GM23338 (cell line): ENCODE measurements at regions not wholly inside any gene's neighbourhood (a gene's known extent, or its start where the extent isn't known, plus 50 kb on each side); places are given as distances from the start of the nearest gene placed in this dataset.

Experiments
- ATAC-seq: fragments of 200-7000 bp; cut with Tn5 transposase; 3 replicates; pipeline ENCODE4 v1.9.1; 2020
- DNase-seq: peaks from one replicate; pipeline ENCODE4 v3.0.0-alpha.2; 2015; ENCODE audit warnings: low spot score
- H2AFZ ChIP-seq: fragments of 200-600 bp; sonication (generic); 2 replicates; pipeline ENCODE4 v1.8.0; 2016; ENCODE audit warnings: antibody characterized with exemption, mild to moderate bottlenecking, moderate library complexity
- H3F3A ChIP-seq: fragments of 200-600 bp; sonication (generic); replicated peaks from 2 replicates; pipeline ENCODE4 v1.8.0; 2017; ENCODE audit warnings: antibody characterized with exemption, mixed run types, low read depth
- H3K27ac ChIP-seq: fragments of 200-600 bp; sonication (generic); 2 replicates; pipeline ENCODE4 v1.6.1; 2016; ENCODE audit warnings: low read depth
- H3K27me3 ChIP-seq: fragments of 200-600 bp; sonication (generic); 2 replicates; pipeline ENCODE4 v1.8.0; 2016; ENCODE audit warnings: mild to moderate bottlenecking, mixed run types, moderate library complexity; ENCODE audit not compliant: insufficient read depth
- H3K36me3 ChIP-seq: fragments of 200-600 bp; sonication (generic); 2 replicates; pipeline ENCODE4 v1.8.0; 2016; ENCODE audit warnings: mild to moderate bottlenecking; ENCODE audit not compliant: insufficient read depth
- H3K4me1 ChIP-seq: fragments of 200-600 bp; sonication (generic); 2 replicates; pipeline ENCODE4 v1.8.0; 2016; ENCODE audit warnings: mild to moderate bottlenecking, moderate library complexity; ENCODE audit not compliant: insufficient read depth
- H3K4me2 ChIP-seq: fragments of 200-600 bp; sonication (generic); 2 replicates; pipeline ENCODE4 v1.7.1; 2017; ENCODE audit warnings: mixed run types
- H3K4me3 ChIP-seq: fragments of 200-600 bp; sonication (generic); 2 replicates; pipeline ENCODE4 v1.6.1; 2016; ENCODE audit warnings: mixed run types
- H3K79me2 ChIP-seq: fragments of 200-600 bp; sonication (generic); replicated peaks from 2 replicates; pipeline ENCODE4 v1.8.0; 2017; ENCODE audit warnings: mild to moderate bottlenecking; ENCODE audit not compliant: insufficient read depth
- H3K9me2 ChIP-seq: fragments of 200-600 bp; sonication (generic); 2 replicates; pipeline ENCODE4 v1.8.0; 2017; ENCODE audit not compliant: insufficient read depth
- H4K20me1 ChIP-seq: fragments of 200-600 bp; sonication (generic); replicated peaks from 2 replicates; pipeline ENCODE4 v1.8.0; 2017; ENCODE audit warnings: mild to moderate bottlenecking; ENCODE audit not compliant: insufficient read depth
- H3K27ac Mint-ChIP-seq: 2 replicates; pipeline ENCODE4 v1.8.0; 2020; ENCODE audit warnings: inconsistent platforms, mild to moderate bottlenecking, moderate library complexity, mixed read lengths
- H3K27me3 Mint-ChIP-seq: 3 replicates; pipeline ENCODE4 v1.8.0; 2022; ENCODE audit warnings: low read depth, mild to moderate bottlenecking, moderate library complexity, mixed read lengths, inconsistent platforms; ENCODE audit not compliant: insufficient read depth, poor library complexity
- H3K36me3 Mint-ChIP-seq: 3 replicates; pipeline ENCODE4 v1.8.0; 2021; ENCODE audit warnings: low read depth, mild to moderate bottlenecking, inconsistent platforms, moderate library complexity, mixed read lengths
- H3K4me1 Mint-ChIP-seq: 3 replicates; pipeline ENCODE4 v1.8.0; 2020; ENCODE audit warnings: mild to moderate bottlenecking, inconsistent platforms, mixed read lengths
- H3K4me3 Mint-ChIP-seq: 3 replicates; pipeline ENCODE4 v1.8.0; 2021; ENCODE audit warnings: moderate library complexity, mild to moderate bottlenecking, inconsistent platforms, mixed read lengths
- H3K9me3 Mint-ChIP-seq: 3 replicates; pipeline ENCODE4 v1.8.0; 2020; ENCODE audit warnings: moderate library complexity, mild to moderate bottlenecking, inconsistent platforms, mixed read lengths
- ETS1 ChIP-seq: IDR thresholded peaks from 2 replicates; pipeline ENCODE4 v1.6.1; 2016; ENCODE audit warnings: antibody characterized with exemption
- EZH2 ChIP-seq: fragments of 200-600 bp; sonication (generic); IDR thresholded peaks from one replicate; pipeline ENCODE4 v1.8.0; 2017; ENCODE audit warnings: antibody characterized with exemption, mild to moderate bottlenecking, low read depth; ENCODE audit not compliant: unreplicated experiment
- EZH2phosphoT487 ChIP-seq: fragments of 200-600 bp; sonication (generic); IDR thresholded peaks from one replicate; pipeline ENCODE4 v1.8.1; 2018; ENCODE audit warnings: antibody characterized with exemption; ENCODE audit not compliant: unreplicated experiment
- NANOG ChIP-seq: IDR thresholded peaks from 2 replicates; pipeline ENCODE4 v1.6.1; 2016; ENCODE audit warnings: antibody characterized with exemption, borderline replicate concordance
- POLR2AphosphoS5 ChIP-seq: IDR thresholded peaks from 2 replicates; pipeline ENCODE4 v1.6.1; 2016; ENCODE audit warnings: antibody characterized with exemption, low read depth
- REST ChIP-seq: IDR thresholded peaks from one replicate; pipeline ENCODE4 v1.6.1; 2018; ENCODE audit warnings: antibody characterized with exemption; ENCODE audit not compliant: unreplicated experiment
- ZNF114 ChIP-seq: fragments of 250-450 bp; sonication (Bioruptor Pico); IDR thresholded peaks from 2 replicates; pipeline ENCODE4 v1.5.0; 2020; ENCODE audit warnings: mild to moderate bottlenecking, moderate library complexity
- ZNF331 ChIP-seq: fragments of 250-450 bp; sonication (Bioruptor Pico); IDR thresholded peaks from 2 replicates; pipeline ENCODE4 v1.5.0; 2020; ENCODE audit warnings: low read depth, mild to moderate bottlenecking, moderate library complexity
- ZNF462 ChIP-seq: fragments of 250-450 bp; sonication (Bioruptor Pico); IDR thresholded peaks from 2 replicates; pipeline ENCODE4 v1.5.0; 2020; ENCODE audit warnings: mild to moderate bottlenecking, moderate library complexity

- TF ChIP-seq ZNF462, result no peak
- TF ChIP-seq REST, result no peak
- no peak for TF ChIP-seq ZNF114 (CRISPR knock-in tag)
- TF ChIP-seq EZH2phosphoT487, result no peak
Measured at GRCh38 chr5:61823781-61824180, 482.2 kb upstream of the KIF2A start (continued).

GRCh38 chr5:61824396-61824795, 481.6 kb upstream of the KIF2A start:
- Histone ChIP-seq H3K4me3 (no peak overlapping the region), H3K9me2 (no peaks in the 10 kb centered on the region; the same call in 1 of the 2 replicates), H3K4me1 (peaks cover 4% of the 10 kb centered on the region; the same call in 1 of the 2 replicates), H3K27ac (no peak overlapping the region), H3K36me3 (no peaks in the 10 kb centered on the region), H2AFZ (no peak overlapping the region), H3K4me2 (no peak overlapping the region), H3K79me2 (no peaks in the 10 kb centered on the region), H4K20me1 (no peaks in the 10 kb centered on the region), H3F3A (no peaks in the 10 kb centered on the region), H3K27me3 (no peaks in the 10 kb centered on the region)
- no peaks in the 10 kb centered on the region for H3K36me3 Mint-ChIP-seq
- H3K27ac Mint-ChIP-seq, result no peak overlapping the region
- H3K4me3 Mint-ChIP-seq, result no peak overlapping the region
- DNase-seq, result no peak
- H3K9me3 Mint-ChIP-seq, result no peaks in the 10 kb centered on the region
- peaks cover 13% of the 10 kb centered on the region for H3K4me1 Mint-ChIP-seq
- ATAC-seq, result no peak
- H3K27me3 Mint-ChIP-seq, result peaks cover 5% of the 10 kb centered on the region
- TF ChIP-seq EZH2 (no peak), ZNF114 (CRISPR knock-in tag) (no peak), NANOG (no peak), POLR2AphosphoS5 (no peak), ZNF331 (CRISPR knock-in tag) (no peak), EZH2phosphoT487 (no peak), ETS1 (no peak)
